Gastrocnemius medialis (tissue), 4 donors: ENCODE measurements at regions not wholly inside any gene's neighbourhood (a gene's known extent, or its start where the extent isn't known, plus 50 kb on each side); places are given as distances from the start of the nearest gene placed in this dataset.

Experiments
- POLR2A ChIP-seq, 2 donors: fragments of 450-650 bp; IDR thresholded peaks; one replicate each; pipeline ENCODE4 v1.6.1; 2017; ENCODE audit warnings: antibody characterized with exemption in 2 of 2, mild to moderate bottlenecking in 2 of 2, moderate library complexity in 2 of 2
- TF ChIP-seq, protein P1 (sequence below), 5 experiments: fragments of 450-650 bp in 3 of 5; fragments of 200-600 bp in 2 of 5; sonication (generic) in 2 of 5; IDR thresholded peaks in 4 of 5; conservative IDR thresholded peaks in 1 of 5; 1 replicate in 4 of 5; 2 replicates in 1 of 5; pipeline ENCODE4 v1.5.1; 2016 to 2019; ENCODE audit warnings: antibody characterized with exemption in 5 of 5, mild to moderate bottlenecking in 3 of 5, moderate library complexity in 3 of 5

DNA sequence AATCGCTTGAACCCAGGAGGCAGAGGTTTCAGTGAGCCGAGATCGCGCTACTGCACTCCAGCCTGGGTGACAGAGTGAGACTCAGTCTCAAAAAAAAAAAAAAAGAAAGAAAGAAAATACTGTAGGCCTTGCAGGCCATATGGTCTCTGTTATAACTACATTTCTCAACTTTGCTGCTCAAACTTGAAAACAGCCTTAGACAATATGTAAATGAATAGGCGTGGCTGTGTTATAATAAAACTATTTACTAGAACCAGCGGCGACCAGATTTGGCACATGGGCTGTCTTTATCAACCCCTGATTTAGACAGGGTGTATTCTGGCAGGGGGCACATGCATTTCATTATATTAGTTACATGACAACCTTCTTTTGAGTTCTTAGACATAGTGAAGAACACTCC, 130.0 kb downstream of the C9orf152 start:
- TF ChIP-seq, protein P1, sequence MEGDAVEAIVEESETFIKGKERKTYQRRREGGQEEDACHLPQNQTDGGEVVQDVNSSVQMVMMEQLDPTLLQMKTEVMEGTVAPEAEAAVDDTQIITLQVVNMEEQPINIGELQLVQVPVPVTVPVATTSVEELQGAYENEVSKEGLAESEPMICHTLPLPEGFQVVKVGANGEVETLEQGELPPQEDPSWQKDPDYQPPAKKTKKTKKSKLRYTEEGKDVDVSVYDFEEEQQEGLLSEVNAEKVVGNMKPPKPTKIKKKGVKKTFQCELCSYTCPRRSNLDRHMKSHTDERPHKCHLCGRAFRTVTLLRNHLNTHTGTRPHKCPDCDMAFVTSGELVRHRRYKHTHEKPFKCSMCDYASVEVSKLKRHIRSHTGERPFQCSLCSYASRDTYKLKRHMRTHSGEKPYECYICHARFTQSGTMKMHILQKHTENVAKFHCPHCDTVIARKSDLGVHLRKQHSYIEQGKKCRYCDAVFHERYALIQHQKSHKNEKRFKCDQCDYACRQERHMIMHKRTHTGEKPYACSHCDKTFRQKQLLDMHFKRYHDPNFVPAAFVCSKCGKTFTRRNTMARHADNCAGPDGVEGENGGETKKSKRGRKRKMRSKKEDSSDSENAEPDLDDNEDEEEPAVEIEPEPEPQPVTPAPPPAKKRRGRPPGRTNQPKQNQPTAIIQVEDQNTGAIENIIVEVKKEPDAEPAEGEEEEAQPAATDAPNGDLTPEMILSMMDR (IDR thresholded peaks at IDR 0.05 in 4 of 5, conservative IDR thresholded peaks at IDR 0.05 in 1 of 5) = no peak
- TF ChIP-seq POLR2A (IDR thresholded peaks at IDR 0.05) = no peak
